ENCODE measurements at regions not wholly inside any gene's neighbourhood (a gene's known extent, or its start where the extent isn't known, plus 50 kb on each side); places are given as distances from the start of the nearest gene placed in this dataset.

GRCh38 chr9:107898761-107899160 lies 409.2 kb upstream of the KLF4 start:
- TF ChIP-seq EZH2 (IDR thresholded peaks at IDR 0.05; ENCODE audit: borderline replicate concordance, low read depth, low read length, severe bottlenecking) = no peak
- TF ChIP-seq GATA2 (IDR thresholded peaks at IDR 0.05; ENCODE audit: insufficient read depth, insufficient read length, low read depth, low read length) = no peak
- TF ChIP-seq MAX (IDR thresholded peaks at IDR 0.05; ENCODE audit: insufficient read depth, insufficient read length) = no peak
- no peak for TF ChIP-seq POLR2A (IDR thresholded peaks at IDR 0.05; ENCODE audit: low read depth, low read length)
- no peak for TF ChIP-seq JUN (IDR thresholded peaks at IDR 0.05; ENCODE audit: borderline replicate concordance, insufficient read depth, insufficient read length, low read depth)
- TF ChIP-seq, protein P1, sequence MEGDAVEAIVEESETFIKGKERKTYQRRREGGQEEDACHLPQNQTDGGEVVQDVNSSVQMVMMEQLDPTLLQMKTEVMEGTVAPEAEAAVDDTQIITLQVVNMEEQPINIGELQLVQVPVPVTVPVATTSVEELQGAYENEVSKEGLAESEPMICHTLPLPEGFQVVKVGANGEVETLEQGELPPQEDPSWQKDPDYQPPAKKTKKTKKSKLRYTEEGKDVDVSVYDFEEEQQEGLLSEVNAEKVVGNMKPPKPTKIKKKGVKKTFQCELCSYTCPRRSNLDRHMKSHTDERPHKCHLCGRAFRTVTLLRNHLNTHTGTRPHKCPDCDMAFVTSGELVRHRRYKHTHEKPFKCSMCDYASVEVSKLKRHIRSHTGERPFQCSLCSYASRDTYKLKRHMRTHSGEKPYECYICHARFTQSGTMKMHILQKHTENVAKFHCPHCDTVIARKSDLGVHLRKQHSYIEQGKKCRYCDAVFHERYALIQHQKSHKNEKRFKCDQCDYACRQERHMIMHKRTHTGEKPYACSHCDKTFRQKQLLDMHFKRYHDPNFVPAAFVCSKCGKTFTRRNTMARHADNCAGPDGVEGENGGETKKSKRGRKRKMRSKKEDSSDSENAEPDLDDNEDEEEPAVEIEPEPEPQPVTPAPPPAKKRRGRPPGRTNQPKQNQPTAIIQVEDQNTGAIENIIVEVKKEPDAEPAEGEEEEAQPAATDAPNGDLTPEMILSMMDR (IDR thresholded peaks at IDR 0.05; ENCODE audit: extremely low read depth in 1 of 2, insufficient read depth in 1 of 2, low read depth in 1 of 2, low read length in 2 of 2) = no peak
- no peak for TF ChIP-seq POLR2AphosphoS5 (IDR thresholded peaks at IDR 0.05; ENCODE audit: insufficient read depth, low read depth, low read length)
- no peak for TF ChIP-seq FOS (IDR thresholded peaks at IDR 0.05; ENCODE audit: borderline replicate concordance, insufficient read depth, low read length)
- no peak for TF ChIP-seq MYC (IDR thresholded peaks at IDR 0.05; ENCODE audit: low read depth, low read length)
- dilution Hi-C loops (cut with MboI; ENCODE audit: extremely low pct_ligation_motif_present, low sequenced_read_pairs) (no loop called here), intact Hi-C loops (cut with micrococcal nuclease) (no loop called here)
- CTCF ChIA-PET = interaction anchor here (1.2 kb wide), 1 partner anchor 13 kb away, joined by 4 read pairs; no protein-coding TSS in a partner anchor
- Histone ChIP-seq H3K9ac (replicated peaks; ENCODE audit: extremely low read depth, insufficient read depth, low read length) (no peak overlapping the region), H2AFZ (ENCODE audit: low read depth, low read length) (no peak overlapping the region), H3K9me3 (replicated peaks; ENCODE audit: control insufficient read depth, insufficient read depth, low read length) (no peaks in the 10 kb centered on the region), H3K4me2 (ENCODE audit: insufficient read depth, low read length) (no peak overlapping the region), H3K4me3 (replicated peaks in 1 of 3; ENCODE audit: insufficient read depth in 1 of 3, low read depth in 1 of 3, low read length in 3 of 3) (no peak overlapping the region), H3K79me2 (ENCODE audit: control insufficient read depth, insufficient read depth, low read length) (no peaks in the 10 kb centered on the region), H4K20me1 (replicated peaks; ENCODE audit: control insufficient read depth, extremely low read depth, insufficient read depth, low read length) (no peaks in the 10 kb centered on the region), H3K36me3 (ENCODE audit: control insufficient read depth in 2 of 2, extremely low read depth in 1 of 2, insufficient read depth in 2 of 2, low read length in 2 of 2) (no peaks in the 10 kb centered on the region), H3K4me1 (ENCODE audit: control insufficient read depth, extremely low read depth, insufficient read depth, low read length) (no peaks in the 10 kb centered on the region), H3K9me1 (replicated peaks; ENCODE audit: control insufficient read depth, extremely low read depth, insufficient read depth, low read length) (no peaks in the 10 kb centered on the region), H3K27me3 (ENCODE audit: control insufficient read depth in 2 of 2, insufficient read depth in 2 of 2, low read length in 2 of 2) (no peaks in the 10 kb centered on the region), H3K27ac (ENCODE audit: insufficient read depth, low read depth, low read length) (no peak overlapping the region)
- POLR2A ChIA-PET = no interaction called here
- DNase-seq (ENCODE audit: low read depth, low spot score) (no peak), FAIRE-seq (no peak)
- no TSS peak for BruUV-seq (replicated peaks)

Measured in endothelial cell of umbilical vein (primary cell).